ENCODE measurements at regions not wholly inside any gene's neighbourhood (a gene's known extent, or its start where the extent isn't known, plus 50 kb on each side); places are given as distances from the start of the nearest gene placed in this dataset.

DNA sequence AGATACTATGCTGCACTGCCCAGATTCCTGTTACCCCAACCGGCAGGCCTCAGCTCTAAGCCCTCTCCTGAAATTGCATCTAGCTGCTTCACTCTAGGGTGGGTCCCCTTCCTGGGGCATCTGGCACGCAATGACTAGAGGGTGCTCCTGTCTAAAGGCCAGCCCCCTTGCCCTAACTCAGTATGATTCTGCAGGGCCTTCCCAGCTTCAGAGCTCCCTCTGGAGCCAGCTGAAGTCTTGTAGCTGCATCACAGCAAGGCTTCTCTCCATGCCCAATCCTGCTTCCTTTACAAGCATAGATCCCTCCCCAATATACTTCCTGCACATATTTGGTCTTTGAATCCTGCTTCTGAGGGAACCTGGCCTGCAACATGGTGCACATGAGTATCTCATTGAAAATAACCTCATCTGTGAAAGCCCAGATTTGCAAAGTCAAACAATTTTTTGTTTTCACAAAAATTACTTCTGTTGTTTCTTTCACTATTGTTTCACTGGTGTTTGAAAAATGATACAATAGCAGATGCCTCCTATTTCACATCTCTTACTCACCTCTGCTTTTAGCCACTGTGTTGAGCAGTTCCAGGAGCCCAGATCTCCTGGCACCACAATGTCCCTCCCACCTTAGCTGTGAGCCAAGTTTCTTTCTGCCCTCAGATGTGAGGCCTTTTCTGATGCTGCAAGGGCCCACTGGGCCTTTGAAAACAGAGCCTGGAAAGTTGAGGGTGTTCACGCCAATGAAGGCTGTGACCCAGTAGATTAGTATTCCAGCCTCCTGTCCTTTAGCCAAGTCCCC is 169.5 kb upstream of the EGLN3 start:
- DNase-seq = no peak

GRCh38 chr14:34119107-34119858 is 168.4 kb upstream of the EGLN3 start:
- no peak for DNase-seq

GRCh38 chr14:34113991-34114390 is 163.1 kb upstream of the EGLN3 start:
- no peak for DNase-seq

- DNase-seq = peak; percentile 21
Observed at GRCh38 chr14:34113005-34113511, 162.2 kb upstream of the EGLN3 start.

GRCh38 chr14:34111953-34112352 is 161.1 kb upstream of the EGLN3 start:
- no peak for DNase-seq

- no peak for DNase-seq
Observed at GRCh38 chr14:34111505-34111904, 160.6 kb upstream of the EGLN3 start.

DNA sequence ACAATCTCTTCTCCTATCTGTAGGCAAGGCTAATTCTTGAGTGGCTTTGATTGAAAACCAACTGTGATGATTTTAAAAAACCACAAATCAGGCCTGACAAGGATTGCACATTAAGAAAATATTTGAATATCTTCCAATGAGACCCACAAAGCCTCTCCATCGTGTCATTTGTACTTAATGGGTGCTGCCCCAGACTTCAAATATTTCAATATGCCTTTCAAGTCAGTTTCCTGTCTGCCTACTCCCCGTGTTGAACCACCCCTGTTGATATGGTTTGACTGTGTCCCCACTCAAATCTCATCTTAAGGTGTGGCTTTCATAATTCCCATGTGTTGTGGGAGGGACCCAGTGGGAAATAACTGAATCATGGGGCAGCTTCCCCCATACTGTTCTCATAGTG is 159.7 kb upstream of the EGLN3 start:
- no peak for DNase-seq

GRCh38 chr14:34107441-34107840 is 156.6 kb upstream of the EGLN3 start:
- DNase-seq = no peak

DNA sequence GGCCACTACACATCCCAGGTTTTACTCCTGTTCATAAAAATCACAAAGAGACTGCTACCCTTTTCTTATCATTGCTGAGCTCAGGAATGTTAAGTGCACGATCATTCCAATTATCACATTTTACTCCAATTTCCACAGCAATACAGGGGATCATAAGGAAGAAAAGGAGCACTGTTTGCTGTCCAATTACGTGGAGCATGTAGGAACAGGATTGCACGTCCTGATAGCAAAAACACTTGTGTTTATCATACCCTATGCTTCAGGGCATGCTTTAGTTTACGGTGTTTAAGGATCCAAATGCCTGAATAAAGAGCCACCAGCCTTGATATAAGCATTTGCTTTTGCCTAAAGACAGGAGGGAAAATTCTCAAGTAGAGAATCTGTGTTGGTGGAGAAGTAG is 155.4 kb upstream of the EGLN3 start:
- DNase-seq = no peak

DNA sequence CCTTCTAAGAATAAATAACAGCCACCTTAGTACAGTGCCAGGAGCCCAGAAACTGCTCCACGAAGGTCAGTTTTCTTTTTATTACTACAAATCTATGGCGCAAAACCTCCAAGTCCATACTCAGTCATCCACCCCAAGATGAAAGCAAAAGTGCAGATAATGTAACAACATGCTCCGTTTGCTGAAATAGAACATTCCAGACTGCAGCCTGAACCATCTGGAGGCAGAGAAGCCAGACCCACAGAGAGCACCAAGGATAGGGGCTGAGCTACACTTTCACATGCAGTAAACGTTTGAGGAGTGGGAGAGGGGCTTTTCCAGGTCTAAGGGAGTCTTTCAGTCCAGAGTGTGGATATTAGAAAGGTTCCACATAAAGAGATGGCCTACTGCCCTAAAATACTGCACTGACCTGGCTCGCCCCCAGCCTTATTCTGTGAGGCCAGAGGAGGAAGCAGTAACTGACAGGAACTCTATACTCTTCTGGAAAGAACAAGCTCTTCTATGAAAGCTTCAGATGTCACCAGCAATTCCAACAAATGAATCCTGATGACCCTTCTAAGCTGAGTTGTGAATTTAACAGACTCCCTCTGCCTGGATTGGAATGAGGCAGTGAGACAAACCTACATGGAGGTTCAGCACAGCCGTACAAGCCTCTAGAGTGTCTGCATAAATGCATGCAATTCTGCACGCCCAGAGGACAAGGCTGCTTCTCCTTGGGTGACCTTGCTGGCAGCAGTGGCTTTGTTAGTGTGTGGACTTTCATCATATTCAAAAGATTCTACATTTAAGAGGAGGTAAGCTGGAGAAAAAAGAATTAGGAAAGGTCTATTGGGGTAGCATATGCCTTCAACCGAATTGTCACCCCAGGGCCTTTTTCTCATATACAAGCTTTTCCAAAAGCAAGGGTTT is 153.9 kb upstream of the EGLN3 start:
- DNase-seq = no peak

- peak; percentile 24 for DNase-seq
Observed at GRCh38 chr14:34103176-34103575, 152.3 kb upstream of the EGLN3 start.

DNA sequence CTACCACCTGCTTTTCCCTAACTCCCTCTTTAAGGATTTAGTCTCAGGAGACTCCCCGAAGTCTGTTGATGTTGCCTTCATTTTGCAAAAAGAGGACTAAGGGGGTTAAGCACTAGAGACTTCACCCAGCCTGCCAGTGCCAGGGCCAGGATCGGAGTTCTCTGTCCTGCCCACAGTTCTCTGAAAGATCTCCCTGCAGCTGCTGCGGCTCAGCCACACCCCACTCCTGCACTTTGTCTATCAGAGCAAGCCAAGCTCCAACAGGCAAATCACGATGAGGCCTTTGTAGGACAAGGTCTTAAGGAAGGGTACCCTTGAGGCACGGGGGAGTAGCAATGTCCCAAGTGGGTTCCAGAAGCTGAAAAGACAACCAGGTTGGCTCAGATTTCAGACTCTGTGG is 148.8 kb upstream of the EGLN3 start:
- DNase-seq = no peak

- no peak for DNase-seq
Observed at GRCh38 chr14:34098985-34099349, 148.1 kb upstream of the EGLN3 start.

- peak; percentile 30 for DNase-seq
Observed at GRCh38 chr14:34098045-34098984, 147.4 kb upstream of the EGLN3 start.

DNA sequence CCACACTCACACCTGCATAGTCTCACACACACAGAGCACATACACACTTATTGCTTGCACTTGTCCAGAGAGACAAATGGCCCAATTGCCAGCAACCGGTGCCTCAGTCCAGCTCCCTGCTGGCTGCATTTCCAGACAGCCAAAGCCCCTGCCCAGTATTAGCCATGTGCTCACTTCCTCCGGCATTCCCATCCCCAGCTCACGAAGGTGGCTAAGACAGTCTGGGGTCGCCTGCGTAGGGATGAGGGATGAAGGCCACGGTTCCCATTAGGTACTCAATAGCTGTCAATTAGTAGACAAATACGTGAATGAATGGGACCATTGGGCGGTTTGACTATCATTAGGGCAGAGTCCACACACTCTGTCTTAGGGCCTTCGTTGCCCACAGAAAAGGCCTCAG is 146.8 kb upstream of the EGLN3 start:
- no peak for DNase-seq

GRCh38 chr14:34094384-34094783 is 143.5 kb upstream of the EGLN3 start:
- DNase-seq = no peak

GRCh38 chr14:34093883-34094282 is 143.0 kb upstream of the EGLN3 start:
- no peak for DNase-seq

DNA sequence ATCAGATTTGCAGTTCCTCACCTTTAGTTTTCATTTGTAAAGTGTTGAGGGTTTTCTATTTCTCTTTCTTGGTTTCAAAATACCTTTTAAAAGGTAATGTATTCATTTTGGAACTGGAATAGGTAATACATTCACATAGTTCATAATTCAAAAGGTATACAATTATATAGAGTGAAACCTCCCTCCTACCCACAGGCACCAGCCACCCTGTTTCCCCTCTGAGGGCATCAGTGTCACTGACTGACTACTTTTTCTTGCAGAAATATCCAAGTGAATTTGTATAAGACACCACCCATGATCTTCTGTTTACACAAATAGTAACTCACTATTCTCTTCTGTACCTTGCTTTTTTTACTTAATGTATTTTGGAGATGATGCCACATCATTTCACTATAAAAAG is 139.6 kb upstream of the EGLN3 start:
- no peak for DNase-seq

GRCh38 chr14:34088914-34089313 is 138.0 kb upstream of the EGLN3 start:
- DNase-seq = no peak

DNA sequence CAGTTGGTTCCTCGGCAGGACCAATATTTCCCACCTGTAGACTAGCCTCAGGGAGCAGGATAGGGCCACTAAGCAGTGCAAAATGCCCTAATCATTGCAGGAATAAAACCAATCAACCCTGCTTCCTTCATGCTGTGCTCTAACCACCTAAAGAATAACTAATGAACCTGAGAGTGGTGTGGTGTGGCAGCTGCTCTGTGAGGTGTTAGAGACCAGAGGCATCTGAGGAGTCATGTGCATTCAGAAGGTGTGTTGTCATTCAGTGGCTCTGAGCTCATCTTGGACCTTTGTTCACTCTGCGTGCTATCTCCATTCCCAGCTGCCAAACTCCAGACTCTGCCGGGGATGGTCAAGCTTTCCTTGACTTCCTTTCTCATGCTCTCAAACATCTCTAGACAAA is 136.7 kb upstream of the EGLN3 start:
- no peak for DNase-seq

DNA sequence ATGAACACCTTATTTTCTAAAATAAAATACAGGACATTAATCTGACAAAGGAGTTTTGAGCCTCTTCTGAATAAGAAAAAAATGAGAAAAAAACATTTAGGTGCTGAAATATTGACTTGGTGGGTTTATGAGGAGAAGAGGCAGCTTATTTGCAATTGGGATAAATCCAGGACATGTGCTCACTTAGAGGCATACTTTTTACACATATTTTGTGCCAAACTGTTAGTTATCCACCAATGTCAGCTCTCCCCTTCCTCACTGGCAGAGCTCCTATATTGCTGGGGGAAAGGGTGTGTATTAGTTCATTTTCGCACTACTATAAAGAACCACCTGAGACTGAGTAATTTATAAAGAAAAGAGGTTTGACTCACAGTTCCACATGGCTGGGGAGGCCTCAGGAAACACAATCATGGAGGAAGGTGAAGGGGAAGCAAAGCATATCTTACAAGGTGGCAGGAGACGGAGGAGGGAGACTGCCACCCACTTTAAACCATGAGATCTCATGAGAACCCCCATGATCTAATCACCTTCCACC is 135.4 kb upstream of the EGLN3 start:
- no peak for DNase-seq

DNA sequence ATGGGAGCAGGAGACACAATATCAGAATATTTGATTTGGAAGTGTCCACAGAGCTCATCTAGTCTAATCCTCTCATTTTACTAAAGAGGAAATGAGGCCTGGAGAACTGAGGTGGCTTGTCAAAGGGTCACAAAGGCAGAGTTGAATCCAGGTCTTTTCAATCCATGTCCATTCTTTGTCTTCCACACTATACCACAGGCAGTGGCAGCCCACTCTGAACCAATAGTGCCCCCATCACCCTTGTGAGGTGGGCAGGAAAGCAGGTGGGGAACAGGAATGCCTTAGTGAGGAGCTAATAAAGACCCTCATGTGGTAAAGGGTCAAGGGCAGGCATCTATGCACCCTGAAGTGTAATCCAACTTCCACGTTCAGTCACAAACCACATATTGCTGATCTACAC is 134.8 kb upstream of the EGLN3 start:
- DNase-seq = no peak
